HL-60 (cell line): ENCODE measurements at regions not wholly inside any gene's neighbourhood (a gene's known extent, or its start where the extent isn't known, plus 50 kb on each side); places are given as distances from the start of the nearest gene placed in this dataset.

Experiments
- GABPA ChIP-seq: IDR thresholded peaks from 2 replicates; pipeline ENCODE4 v1.6.1; 2012; ENCODE audit warnings: low read depth
- POLR2AphosphoS5 ChIP-seq: IDR thresholded peaks from 2 replicates; pipeline ENCODE4 v1.6.1; 2012; ENCODE audit warnings: low read depth
- SPI1 ChIP-seq: IDR thresholded peaks from 2 replicates; pipeline ENCODE4 v1.6.1; 2012; ENCODE audit warnings: low read depth, mild to moderate bottlenecking, borderline replicate concordance
- TF ChIP-seq, protein P1 (sequence below): IDR thresholded peaks from one replicate; pipeline ENCODE4 v1.5.1; 2011; ENCODE audit warnings: low read length, control low read depth, inconsistent platforms; ENCODE audit not compliant: insufficient read depth
- TF ChIP-seq, protein P2 (sequence below): IDR thresholded peaks from 2 replicates; pipeline ENCODE4 v1.6.1; 2012; ENCODE audit warnings: low read depth; ENCODE audit not compliant: insufficient replicate concordance

DNA sequence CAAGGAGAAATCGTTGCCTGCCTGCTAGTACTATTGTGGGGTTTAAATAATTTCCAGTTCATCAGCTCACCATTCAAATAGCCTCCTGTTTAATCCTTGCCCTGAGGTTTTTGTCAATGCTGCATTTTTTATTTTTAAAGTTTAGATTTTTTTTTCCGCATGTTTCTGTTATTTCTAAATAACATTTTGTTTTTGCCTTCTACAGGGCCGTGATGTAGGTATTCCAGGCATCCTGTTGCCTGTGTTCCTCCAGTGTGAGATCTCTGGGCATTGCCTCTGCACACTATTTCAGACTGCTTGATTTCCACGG is 124.3 kb downstream of the HSD17B3 start:
- TF ChIP-seq, protein P1, sequence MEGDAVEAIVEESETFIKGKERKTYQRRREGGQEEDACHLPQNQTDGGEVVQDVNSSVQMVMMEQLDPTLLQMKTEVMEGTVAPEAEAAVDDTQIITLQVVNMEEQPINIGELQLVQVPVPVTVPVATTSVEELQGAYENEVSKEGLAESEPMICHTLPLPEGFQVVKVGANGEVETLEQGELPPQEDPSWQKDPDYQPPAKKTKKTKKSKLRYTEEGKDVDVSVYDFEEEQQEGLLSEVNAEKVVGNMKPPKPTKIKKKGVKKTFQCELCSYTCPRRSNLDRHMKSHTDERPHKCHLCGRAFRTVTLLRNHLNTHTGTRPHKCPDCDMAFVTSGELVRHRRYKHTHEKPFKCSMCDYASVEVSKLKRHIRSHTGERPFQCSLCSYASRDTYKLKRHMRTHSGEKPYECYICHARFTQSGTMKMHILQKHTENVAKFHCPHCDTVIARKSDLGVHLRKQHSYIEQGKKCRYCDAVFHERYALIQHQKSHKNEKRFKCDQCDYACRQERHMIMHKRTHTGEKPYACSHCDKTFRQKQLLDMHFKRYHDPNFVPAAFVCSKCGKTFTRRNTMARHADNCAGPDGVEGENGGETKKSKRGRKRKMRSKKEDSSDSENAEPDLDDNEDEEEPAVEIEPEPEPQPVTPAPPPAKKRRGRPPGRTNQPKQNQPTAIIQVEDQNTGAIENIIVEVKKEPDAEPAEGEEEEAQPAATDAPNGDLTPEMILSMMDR, result no peak
- TF ChIP-seq, protein P2, sequence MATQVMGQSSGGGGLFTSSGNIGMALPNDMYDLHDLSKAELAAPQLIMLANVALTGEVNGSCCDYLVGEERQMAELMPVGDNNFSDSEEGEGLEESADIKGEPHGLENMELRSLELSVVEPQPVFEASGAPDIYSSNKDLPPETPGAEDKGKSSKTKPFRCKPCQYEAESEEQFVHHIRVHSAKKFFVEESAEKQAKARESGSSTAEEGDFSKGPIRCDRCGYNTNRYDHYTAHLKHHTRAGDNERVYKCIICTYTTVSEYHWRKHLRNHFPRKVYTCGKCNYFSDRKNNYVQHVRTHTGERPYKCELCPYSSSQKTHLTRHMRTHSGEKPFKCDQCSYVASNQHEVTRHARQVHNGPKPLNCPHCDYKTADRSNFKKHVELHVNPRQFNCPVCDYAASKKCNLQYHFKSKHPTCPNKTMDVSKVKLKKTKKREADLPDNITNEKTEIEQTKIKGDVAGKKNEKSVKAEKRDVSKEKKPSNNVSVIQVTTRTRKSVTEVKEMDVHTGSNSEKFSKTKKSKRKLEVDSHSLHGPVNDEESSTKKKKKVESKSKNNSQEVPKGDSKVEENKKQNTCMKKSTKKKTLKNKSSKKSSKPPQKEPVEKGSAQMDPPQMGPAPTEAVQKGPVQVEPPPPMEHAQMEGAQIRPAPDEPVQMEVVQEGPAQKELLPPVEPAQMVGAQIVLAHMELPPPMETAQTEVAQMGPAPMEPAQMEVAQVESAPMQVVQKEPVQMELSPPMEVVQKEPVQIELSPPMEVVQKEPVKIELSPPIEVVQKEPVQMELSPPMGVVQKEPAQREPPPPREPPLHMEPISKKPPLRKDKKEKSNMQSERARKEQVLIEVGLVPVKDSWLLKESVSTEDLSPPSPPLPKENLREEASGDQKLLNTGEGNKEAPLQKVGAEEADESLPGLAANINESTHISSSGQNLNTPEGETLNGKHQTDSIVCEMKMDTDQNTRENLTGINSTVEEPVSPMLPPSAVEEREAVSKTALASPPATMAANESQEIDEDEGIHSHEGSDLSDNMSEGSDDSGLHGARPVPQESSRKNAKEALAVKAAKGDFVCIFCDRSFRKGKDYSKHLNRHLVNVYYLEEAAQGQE, result no peak
- TF ChIP-seq POLR2AphosphoS5, result no peak
- no peak for TF ChIP-seq SPI1
- TF ChIP-seq GABPA, result no peak
